Keratinocyte (primary cell): ENCODE measurements at regions not wholly inside any gene's neighbourhood (a gene's known extent, or its start where the extent isn't known, plus 50 kb on each side); places are given as distances from the start of the nearest gene placed in this dataset.

Experiments
- DNase-seq: peaks from one replicate; pipeline ENCODE4 v3.0.0-alpha.2; 2011; ENCODE audit warnings: low read depth, missing footprints, low spot score
- FAIRE-seq: peaks from 2 replicates; lab custom pipeline; 2011; peaks lifted over from hg19 to GRCh38; lab: Jason Lieb, UNC
- H2AFZ ChIP-seq: 2 replicates; pipeline ENCODE4 v1.6.0; 2012; ENCODE audit warnings: low read length, control low read depth, inconsistent platforms; ENCODE audit not compliant: control insufficient read depth
- H3K27ac ChIP-seq: 2 replicates; pipeline ENCODE4 v1.5.1; 2011; ENCODE audit warnings: low read length; ENCODE audit not compliant: control insufficient read depth, insufficient read depth
- H3K27me3 ChIP-seq: 3 replicates; pipeline ENCODE4 v1.6.0; 2011; ENCODE audit warnings: low read length; ENCODE audit not compliant: control insufficient read depth, insufficient read depth; ENCODE audit errors: extremely low read depth
- H3K36me3 ChIP-seq, 2 experiments: 2 replicates in 1 of 2; 3 replicates in 1 of 2; pipeline ENCODE4 v1.5.1; 2011; ENCODE audit warnings: low read length in 2 of 2, mild to moderate bottlenecking in 1 of 2; ENCODE audit not compliant: control insufficient read depth in 2 of 2, insufficient read depth in 2 of 2; ENCODE audit errors: extremely low read depth in 1 of 2
- H3K4me1 ChIP-seq: 3 replicates; pipeline ENCODE4 v1.5.1; 2011; ENCODE audit warnings: low read length; ENCODE audit not compliant: control insufficient read depth, insufficient read depth; ENCODE audit errors: extremely low read depth
- H3K4me2 ChIP-seq: 3 replicates; pipeline ENCODE4 v1.6.0; 2011; ENCODE audit warnings: low read depth, low read length; ENCODE audit not compliant: control insufficient read depth, insufficient read depth; ENCODE audit errors: extremely low read depth
- H3K4me3 ChIP-seq, 3 experiments: fragments of 200-600 bp in 1 of 3; sonication (generic) in 1 of 3; 2 replicates in 2 of 3; 3 replicates in 1 of 3; pipeline ENCODE4 v1.5.1; 2011 to 2016; ENCODE audit warnings: low read length in 3 of 3, mild to moderate bottlenecking in 3 of 3, control low read depth in 2 of 3, inconsistent platforms in 1 of 3, low read depth in 1 of 3, mixed read lengths in 1 of 3, mixed run types in 1 of 3, moderate library complexity in 1 of 3; ENCODE audit not compliant: control insufficient read depth in 2 of 3, insufficient read depth in 2 of 3; ENCODE audit errors: extremely low read depth in 1 of 3
- H3K79me2 ChIP-seq: 2 replicates; pipeline ENCODE4 v1.6.0; 2012; ENCODE audit warnings: low read length; ENCODE audit not compliant: control insufficient read depth, insufficient read depth
- H3K9ac ChIP-seq: 3 replicates; pipeline ENCODE4 v1.6.0; 2011; ENCODE audit warnings: low read length; ENCODE audit not compliant: control insufficient read depth, insufficient read depth; ENCODE audit errors: extremely low read depth
- H3K9me1 ChIP-seq: 3 replicates; pipeline ENCODE4 v1.6.0; 2011; ENCODE audit warnings: low read length; ENCODE audit not compliant: control insufficient read depth, insufficient read depth; ENCODE audit errors: extremely low read depth
- H3K9me3 ChIP-seq: 2 replicates; pipeline ENCODE4 v1.5.1; 2012; ENCODE audit warnings: low read depth, low read length; ENCODE audit not compliant: control insufficient read depth
- H4K20me1 ChIP-seq: 3 replicates; pipeline ENCODE4 v1.6.0; 2011; ENCODE audit warnings: low read length; ENCODE audit not compliant: control insufficient read depth, insufficient read depth; ENCODE audit errors: extremely low read depth
- EZH2 ChIP-seq: IDR thresholded peaks from one replicate; pipeline ENCODE4 v1.6.1; 2012; ENCODE audit warnings: inconsistent platforms, mild to moderate bottlenecking, low read length, moderate library complexity
- dilution Hi-C: fragments of 300-500 bp; cut with MboI; formaldehyde crosslinking; loops from one replicate; pipeline ENCODE4 v1.7.0; 2020; ENCODE audit warnings: low sequenced_read_pairs; ENCODE audit not compliant: extremely low pct_ligation_motif_present
- TF ChIP-seq, protein P1 (sequence below), 3 experiments: IDR thresholded peaks in 1 of 3; conservative IDR thresholded peaks in 1 of 3; optimal IDR thresholded peaks in 1 of 3; 2 replicates in 2 of 3; 3 replicates in 1 of 3; pipeline versions ENCODE3 to v1.5.1; 2011; ENCODE audit warnings: low read length in 3 of 3, mild to moderate bottlenecking in 3 of 3, moderate library complexity in 2 of 3, control low read depth in 1 of 3, inconsistent platforms in 1 of 3; ENCODE audit not compliant: insufficient read depth in 2 of 3; ENCODE audit errors: extremely low read depth in 1 of 3

GRCh38 chr2:15072836-15073235, 440.3 kb downstream of the LRATD1 start:
- no peaks in the 10 kb centered on the region for H3K36me3 ChIP-seq
- H3K27ac ChIP-seq: no peak overlapping the region
- no peak overlapping the region for H2AFZ ChIP-seq
- no peaks in the 10 kb centered on the region for H3K4me1 ChIP-seq
- H3K9me1 ChIP-seq: no peaks in the 10 kb centered on the region
- no peaks in the 10 kb centered on the region for H3K9me3 ChIP-seq
- no peak overlapping the region for H3K9ac ChIP-seq
- H3K4me3 ChIP-seq: no peak overlapping the region
- H4K20me1 ChIP-seq: no peaks in the 10 kb centered on the region
- no peaks in the 10 kb centered on the region for H3K79me2 ChIP-seq
- FAIRE-seq (no peak), DNase-seq (no peak)
- no peak for TF ChIP-seq EZH2
- TF ChIP-seq, protein P1, sequence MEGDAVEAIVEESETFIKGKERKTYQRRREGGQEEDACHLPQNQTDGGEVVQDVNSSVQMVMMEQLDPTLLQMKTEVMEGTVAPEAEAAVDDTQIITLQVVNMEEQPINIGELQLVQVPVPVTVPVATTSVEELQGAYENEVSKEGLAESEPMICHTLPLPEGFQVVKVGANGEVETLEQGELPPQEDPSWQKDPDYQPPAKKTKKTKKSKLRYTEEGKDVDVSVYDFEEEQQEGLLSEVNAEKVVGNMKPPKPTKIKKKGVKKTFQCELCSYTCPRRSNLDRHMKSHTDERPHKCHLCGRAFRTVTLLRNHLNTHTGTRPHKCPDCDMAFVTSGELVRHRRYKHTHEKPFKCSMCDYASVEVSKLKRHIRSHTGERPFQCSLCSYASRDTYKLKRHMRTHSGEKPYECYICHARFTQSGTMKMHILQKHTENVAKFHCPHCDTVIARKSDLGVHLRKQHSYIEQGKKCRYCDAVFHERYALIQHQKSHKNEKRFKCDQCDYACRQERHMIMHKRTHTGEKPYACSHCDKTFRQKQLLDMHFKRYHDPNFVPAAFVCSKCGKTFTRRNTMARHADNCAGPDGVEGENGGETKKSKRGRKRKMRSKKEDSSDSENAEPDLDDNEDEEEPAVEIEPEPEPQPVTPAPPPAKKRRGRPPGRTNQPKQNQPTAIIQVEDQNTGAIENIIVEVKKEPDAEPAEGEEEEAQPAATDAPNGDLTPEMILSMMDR (optimal IDR thresholded peaks at IDR 0.05 in 1 of 3, IDR thresholded peaks at IDR 0.05 in 1 of 3, conservative IDR thresholded peaks at IDR 0.05 in 1 of 3; ENCODE audit: extremely low read depth in 1 of 3, insufficient read depth in 2 of 3, low read length in 3 of 3): no peak
- dilution Hi-C loops: no loop called here
- H3K4me2 ChIP-seq: no peak overlapping the region
- no peaks in the 10 kb centered on the region for H3K27me3 ChIP-seq

DNA sequence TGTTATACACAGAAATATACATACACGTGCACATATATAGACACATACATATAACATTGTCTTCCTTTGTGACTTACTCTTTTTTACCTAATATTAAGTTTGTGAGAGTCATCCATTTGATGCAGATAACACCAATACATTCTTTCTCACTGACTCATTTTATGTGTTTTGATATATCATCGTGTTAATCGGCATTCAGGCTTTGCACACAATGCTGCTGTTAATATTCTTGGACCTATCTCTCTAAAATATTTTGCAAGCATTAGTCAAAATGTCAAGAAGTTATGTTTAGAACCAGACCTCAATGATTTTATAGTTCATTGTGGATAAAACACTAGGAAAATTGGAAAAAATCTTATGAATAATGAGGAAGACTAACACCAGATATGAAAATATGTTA, 441.1 kb downstream of the LRATD1 start:
- Histone ChIP-seq H4K20me1 (no peaks in the 10 kb centered on the region), H3K4me2 (no peak overlapping the region), H3K27ac (no peak overlapping the region), H2AFZ (no peak overlapping the region), H3K9me3 (no peaks in the 10 kb centered on the region), H3K36me3 (no peaks in the 10 kb centered on the region), H3K4me1 (no peaks in the 10 kb centered on the region), H3K79me2 (no peaks in the 10 kb centered on the region), H3K9ac (no peak overlapping the region), H3K27me3 (no peaks in the 10 kb centered on the region), H3K9me1 (no peaks in the 10 kb centered on the region), H3K4me3 (no peak overlapping the region)
- FAIRE-seq (no peak), DNase-seq (no peak)
- dilution Hi-C loops: no loop called here
- TF ChIP-seq, protein P1 (optimal IDR thresholded peaks at IDR 0.05 in 1 of 3, IDR thresholded peaks at IDR 0.05 in 1 of 3, conservative IDR thresholded peaks at IDR 0.05 in 1 of 3; ENCODE audit: extremely low read depth in 1 of 3, insufficient read depth in 2 of 3, low read length in 3 of 3): no peak
- no peak for TF ChIP-seq EZH2
